Colonic mucosa (tissue), 4 donors: ENCODE measurements at regions not wholly inside any gene's neighbourhood (a gene's known extent, or its start where the extent isn't known, plus 50 kb on each side); places are given as distances from the start of the nearest gene placed in this dataset.

ENCODE experiments used
- DNase-seq: peaks from one replicate; pipeline ENCODE4 v3.0.0-alpha.2; 2020
- H3K27ac ChIP-seq: fragments of 200-600 bp; one replicate; pipeline ENCODE4 v1.8.0; 2021
- H3K27me3 ChIP-seq: fragments of 200-600 bp; one replicate; pipeline ENCODE4 v1.8.0; 2021
- H3K36me3 ChIP-seq: fragments of 200-600 bp; one replicate; pipeline ENCODE4 v1.8.0; 2021
- H3K4me1 ChIP-seq: fragments of 200-600 bp; one replicate; pipeline ENCODE4 v1.8.0; 2021; ENCODE audit warnings: mild to moderate bottlenecking
- H3K4me3 ChIP-seq: fragments of 200-600 bp; one replicate; pipeline ENCODE4 v1.8.0; 2021
- H3K9ac ChIP-seq, 2 donors: one replicate each; pipeline ENCODE4 v1.7.0; 2013; ENCODE audit warnings: control low read depth in 2 of 2, low read depth in 2 of 2, low read length in 2 of 2
- H3K9me3 ChIP-seq: fragments of 200-600 bp; one replicate; pipeline ENCODE4 v1.8.0; 2021
- CTCF ChIP-seq: fragments of 200-600 bp; IDR thresholded peaks from one replicate; pipeline ENCODE4 v1.8.0; 2022; ENCODE audit warnings: antibody characterized with exemption, mild to moderate bottlenecking
- intact Hi-C: fragments of 100-400 bp; cut with DNase I; formaldehyde crosslinking; loops from one replicate; pipeline ENCODE4 v1.14.1; 2022
- donor health status: healthy.
- donor health status: DM: no; HTN: no; CAD: no.
- donor health status: DM: no; HTN: no; CAD: no.

GRCh38 chr16:85380905-85381737, 232.0 kb upstream of the GSE1 start:
- no peak overlapping the region for H3K4me3 ChIP-seq
- peaks cover 8% of the 10 kb centered on the region for H3K4me1 ChIP-seq
- no peaks in the 10 kb centered on the region for H3K36me3 ChIP-seq
- H3K9ac ChIP-seq: no peak overlapping the region
- no peaks in the 10 kb centered on the region for H3K27me3 ChIP-seq
- no peak for DNase-seq
- intact Hi-C loops: no loop called here
- H3K27ac ChIP-seq: no peak overlapping the region
- no peak for TF ChIP-seq CTCF
- H3K9me3 ChIP-seq: no peaks in the 10 kb centered on the region

- no peaks in the 10 kb centered on the region for H3K4me1 ChIP-seq
- H3K27me3 ChIP-seq: no peaks in the 10 kb centered on the region
- no peak for TF ChIP-seq CTCF
- no peak overlapping the region for H3K9ac ChIP-seq
- intact Hi-C loops: no loop called here
- no peak overlapping the region for H3K27ac ChIP-seq
- no peak for DNase-seq
- no peaks in the 10 kb centered on the region for H3K9me3 ChIP-seq
- no peak overlapping the region for H3K4me3 ChIP-seq
- no peaks in the 10 kb centered on the region for H3K36me3 ChIP-seq
Measured at GRCh38 chr16:85381738-85382592, 231.2 kb upstream of the GSE1 start.

DNA sequence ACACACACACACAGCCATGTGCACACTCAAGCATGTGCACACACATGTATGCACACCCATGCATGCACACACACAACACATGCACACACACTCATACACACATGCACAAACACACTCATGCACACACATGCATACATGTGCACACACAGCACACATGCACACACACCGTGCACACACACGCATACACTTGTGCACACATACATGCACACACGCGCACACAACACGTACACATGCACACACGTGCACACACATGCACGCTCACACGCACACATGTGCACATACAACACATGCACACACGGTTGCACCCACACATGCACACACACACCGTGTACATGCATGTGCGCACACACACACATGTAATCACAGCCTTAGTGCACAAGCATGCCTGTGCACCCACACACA, 230.4 kb upstream of the GSE1 start:
- no peaks in the 10 kb centered on the region for H3K4me1 ChIP-seq
- no peak overlapping the region for H3K4me3 ChIP-seq
- no peak overlapping the region for H3K9ac ChIP-seq
- H3K27ac ChIP-seq: no peak overlapping the region
- H3K36me3 ChIP-seq: no peaks in the 10 kb centered on the region
- intact Hi-C loops: no loop called here
- TF ChIP-seq CTCF: no peak
- H3K9me3 ChIP-seq: no peaks in the 10 kb centered on the region
- DNase-seq: no peak
- no peaks in the 10 kb centered on the region for H3K27me3 ChIP-seq

DNA sequence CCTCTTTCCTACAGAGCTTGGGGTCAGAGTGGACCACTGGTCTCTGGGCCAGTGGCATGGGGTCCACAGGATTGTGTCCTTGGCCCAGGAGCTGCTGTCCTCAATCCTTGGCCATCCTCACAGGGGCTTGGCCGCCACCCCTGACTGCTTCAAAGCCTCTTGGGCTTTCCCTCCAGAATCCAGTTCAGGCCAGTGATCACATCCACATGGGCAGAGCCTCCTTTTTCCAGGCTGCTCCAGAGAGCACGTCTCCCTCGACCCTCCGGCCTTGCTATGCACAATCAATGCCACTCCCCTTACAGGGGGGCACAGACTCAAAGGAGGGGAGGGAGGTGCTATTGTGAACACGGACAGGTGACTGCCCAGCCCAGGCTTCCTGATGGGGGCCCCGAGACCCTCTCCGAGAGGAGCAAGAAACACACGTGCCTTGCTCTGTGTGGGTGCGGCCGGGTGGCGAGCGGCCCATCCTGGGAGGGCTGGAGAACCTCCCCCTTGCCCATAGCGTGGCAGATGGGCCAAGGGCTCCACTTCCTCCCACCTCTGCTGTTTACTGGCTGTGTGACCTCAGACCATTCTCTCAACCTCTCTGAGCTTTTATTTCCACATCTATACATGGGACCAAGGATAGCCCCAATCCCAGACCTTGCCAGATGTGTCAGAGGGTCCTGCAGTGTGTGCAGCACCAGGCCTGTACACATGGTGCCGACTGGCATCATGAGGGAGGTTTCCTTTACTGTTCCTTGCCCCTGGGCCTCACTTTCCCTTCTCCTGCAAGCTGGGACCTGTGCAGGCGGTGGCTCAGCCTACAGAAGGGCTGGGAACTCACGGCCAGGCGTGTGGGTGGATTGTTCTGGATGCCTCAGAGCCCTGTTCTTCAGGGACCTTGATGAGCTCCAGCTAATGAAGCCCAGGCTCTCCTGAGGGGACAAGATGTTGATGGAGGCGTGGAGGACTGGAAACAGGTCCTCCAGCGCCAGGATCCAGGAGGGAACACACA, 229.0 kb upstream of the GSE1 start:
- intact Hi-C loops: no loop called here
- no peaks in the 10 kb centered on the region for H3K27me3 ChIP-seq
- no peaks in the 10 kb centered on the region for H3K36me3 ChIP-seq
- no peaks in the 10 kb centered on the region for H3K9me3 ChIP-seq
- DNase-seq: no peak
- peak overlapping the region in 1 of 2 donors; percentile 61 for H3K9ac ChIP-seq
- H3K27ac ChIP-seq: no peak overlapping the region
- no peaks in the 10 kb centered on the region for H3K4me1 ChIP-seq
- H3K4me3 ChIP-seq: no peak overlapping the region
- TF ChIP-seq CTCF: no peak
